Neural progenitor cell (in vitro differentiated cells): ENCODE measurements at regions not wholly inside any gene's neighbourhood (a gene's known extent, or its start where the extent isn't known, plus 50 kb on each side); places are given as distances from the start of the nearest gene placed in this dataset.

Source experiments
- CTCF ChIP-seq: fragments of 200-600 bp; sonication (generic); IDR thresholded peaks from 2 replicates; pipeline ENCODE4 v1.5.1; 2017; ENCODE audit warnings: antibody characterized with exemption, mild to moderate bottlenecking
- EZH2 ChIP-seq: fragments of 200-600 bp; sonication (generic); IDR thresholded peaks from 2 replicates; pipeline ENCODE4 v1.6.1; 2017; ENCODE audit warnings: antibody characterized with exemption, mild to moderate bottlenecking, moderate library complexity

- TF ChIP-seq CTCF (no peak), EZH2 (no peak)
Observed at GRCh38 chr16:63298993-63299392, 1262.8 kb upstream of the CDH8 start.
